Left lung (tissue), 4 donors: ENCODE measurements at regions not wholly inside any gene's neighbourhood (a gene's known extent, or its start where the extent isn't known, plus 50 kb on each side); places are given as distances from the start of the nearest gene placed in this dataset.

ENCODE experiments used
- ATAC-seq: fragments of 200-7000 bp; cut with Tn5 transposase; one replicate; pipeline ENCODE4 v1.9.1; 2020; ENCODE audit warnings: moderate library complexity
- DNase-seq, 4 donors: peaks; one replicate each; pipeline ENCODE4 v3.0.0-alpha.2; 2013 to 2020
- H3K27ac ChIP-seq, 2 donors: fragments of 200-600 bp; sonication (generic) in 1 of 2; one replicate each; pipeline versions ENCODE4 v1.5.0 to v1.8.0; 2020 to 2021
- H3K27me3 ChIP-seq, 2 donors: fragments of 200-600 bp; sonication (generic) in 1 of 2; one replicate each; pipeline versions ENCODE4 v1.5.0 to v1.8.0; 2020 to 2021
- H3K36me3 ChIP-seq, 2 donors: fragments of 200-600 bp; sonication (generic) in 1 of 2; one replicate each; pipeline versions ENCODE4 v1.5.0 to v1.8.0; 2020 to 2021
- H3K4me1 ChIP-seq, 2 donors: fragments of 200-600 bp; one replicate each; pipeline ENCODE4 v1.8.0; 2021
- H3K4me3 ChIP-seq, 2 donors: fragments of 200-600 bp; sonication (generic) in 1 of 2; one replicate each; pipeline versions ENCODE4 v1.5.0 to v1.8.0; 2020 to 2021; ENCODE audit warnings: mild to moderate bottlenecking in 1 of 2
- H3K9me3 ChIP-seq, 2 donors: fragments of 200-600 bp; sonication (generic) in 1 of 2; one replicate each; pipeline versions ENCODE4 v1.5.0 to v1.8.0; 2020 to 2021
- CTCF ChIP-seq, 2 donors: fragments of 200-600 bp; sonication (generic) in 1 of 2; IDR thresholded peaks; one replicate each; pipeline versions ENCODE4 v1.5.0 to v1.8.0; 2021; ENCODE audit warnings: antibody characterized with exemption in 2 of 2
- intact Hi-C, 2 donors: fragments of 100-400 bp; cut with DNase I; formaldehyde crosslinking; loops; one replicate each; pipeline versions ENCODE4 v1.11.2 to v1.14.2; 2022
- donor health status: DM: no; HTN: yes; CAD: no.
- donor health status: DM: no; HTN: no; CAD: no.

GRCh38 chr18:46282646-46283045, 178.5 kb downstream of the HAUS1 start:
- H3K27ac ChIP-seq, result no peak overlapping the region
- H3K9me3 ChIP-seq, result no peaks in the 10 kb centered on the region
- ATAC-seq, result no peak
- no peak for TF ChIP-seq CTCF (IDR thresholded peaks at IDR 0.05)
- no peaks in the 10 kb centered on the region for H3K36me3 ChIP-seq
- no peak overlapping the region for H3K4me3 ChIP-seq
- H3K27me3 ChIP-seq, result no peaks in the 10 kb centered on the region
- intact Hi-C loops, result loop anchor here in 1 of 2 donors (5.0 to 10.0 kb wide), 3 partner anchors 200 to 375 kb away; partner anchors contain the start of gene LOXHD1
- H3K4me1 ChIP-seq, result no peaks in the 10 kb centered on the region
- no peak for DNase-seq

DNA sequence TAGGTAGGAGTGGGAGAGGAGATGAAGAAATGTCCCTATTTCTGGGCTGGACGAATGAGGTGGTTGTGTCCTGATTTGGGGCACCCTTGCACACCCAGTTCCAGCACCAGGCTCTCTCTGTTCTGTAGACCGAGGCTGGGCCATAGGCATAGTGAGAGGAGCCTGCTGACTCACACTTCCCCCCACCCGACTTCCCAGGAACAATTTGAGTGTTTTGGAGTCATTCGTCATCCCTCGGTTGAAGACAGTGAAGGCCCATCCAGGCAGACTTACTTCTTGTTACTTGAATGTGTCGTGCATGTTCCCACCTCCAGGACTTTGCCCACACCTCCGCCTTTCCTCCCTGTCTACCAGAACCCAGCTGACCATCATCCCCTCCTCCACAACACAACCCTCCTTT, 179.1 kb downstream of the HAUS1 start:
- ATAC-seq (no peak), DNase-seq (no peak)
- H3K27me3 ChIP-seq, result no peaks in the 10 kb centered on the region
- no peak overlapping the region for H3K27ac ChIP-seq
- no peaks in the 10 kb centered on the region for H3K4me1 ChIP-seq
- H3K4me3 ChIP-seq, result no peak overlapping the region
- H3K36me3 ChIP-seq, result no peaks in the 10 kb centered on the region
- intact Hi-C loops, result loop anchor here in 1 of 2 donors (5.0 to 10.0 kb wide), 3 partner anchors 199 to 374 kb away; partner anchors contain the start of gene LOXHD1
- no peak for TF ChIP-seq CTCF (IDR thresholded peaks at IDR 0.05)
- H3K9me3 ChIP-seq, result no peaks in the 10 kb centered on the region

DNA sequence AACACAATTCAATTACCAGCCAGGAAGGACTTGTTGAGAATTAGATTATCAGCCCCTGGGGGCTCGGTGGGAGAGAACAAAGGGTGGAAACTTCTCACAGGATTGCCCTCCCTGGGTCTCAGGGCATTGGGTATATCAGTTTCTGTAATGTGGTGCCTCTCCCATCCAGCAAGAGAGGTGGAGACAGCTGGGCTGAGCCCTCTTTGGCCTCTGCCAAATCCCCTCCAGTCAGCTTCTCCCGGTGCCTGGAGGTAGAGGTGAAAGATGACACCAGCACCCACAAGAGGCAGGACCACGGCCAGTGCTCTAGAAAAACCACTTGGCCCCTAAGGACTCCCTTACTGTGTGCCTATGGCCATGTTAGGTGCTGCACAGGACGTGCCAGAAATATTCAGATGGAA, 179.7 kb downstream of the HAUS1 start:
- no peak for TF ChIP-seq CTCF (IDR thresholded peaks at IDR 0.05)
- H3K36me3 ChIP-seq, result no peaks in the 10 kb centered on the region
- no peak for DNase-seq
- intact Hi-C loops, result loop anchor here in 1 of 2 donors (5.0 to 10.0 kb wide), 3 partner anchors 198 to 373 kb away; partner anchors contain the start of gene LOXHD1
- H3K27me3 ChIP-seq, result no peaks in the 10 kb centered on the region
- H3K27ac ChIP-seq, result no peak overlapping the region
- ATAC-seq, result no peak
- no peaks in the 10 kb centered on the region for H3K4me1 ChIP-seq
- H3K4me3 ChIP-seq, result no peak overlapping the region
- no peaks in the 10 kb centered on the region for H3K9me3 ChIP-seq

DNA sequence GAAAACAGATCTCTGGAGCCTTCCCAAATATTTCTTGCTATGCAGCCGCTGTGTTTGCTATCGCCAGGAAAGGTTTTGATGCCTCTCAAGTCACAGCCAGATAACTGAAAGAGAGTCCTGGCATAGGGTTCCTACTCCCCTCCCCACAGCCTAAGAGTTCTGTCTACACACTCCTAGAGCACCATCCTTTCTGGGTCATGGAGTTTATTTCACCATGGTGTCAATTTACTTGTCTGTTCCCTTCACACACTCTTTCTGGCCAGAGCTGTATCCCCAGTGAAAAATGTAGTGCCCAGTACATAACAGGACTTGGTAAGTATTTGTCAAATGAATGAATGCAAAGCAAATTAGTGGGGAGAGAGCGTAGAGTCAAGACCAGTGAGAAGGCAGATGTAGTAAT, 185.3 kb downstream of the HAUS1 start:
- no peaks in the 10 kb centered on the region for H3K27me3 ChIP-seq
- TF ChIP-seq CTCF (IDR thresholded peaks at IDR 0.05), result no peak
- ATAC-seq (no peak), DNase-seq (no peak)
- no peak overlapping the region for H3K4me3 ChIP-seq
- H3K36me3 ChIP-seq, result no peaks in the 10 kb centered on the region
- intact Hi-C loops, result loop anchor here in 1 of 2 donors (10.0 kb wide), 1 partner anchor 335 kb away; no protein-coding TSS in a partner anchor
- H3K9me3 ChIP-seq, result no peaks in the 10 kb centered on the region
- H3K4me1 ChIP-seq, result peaks cover 0 to under 1% of the 10 kb centered on the region in 2 donors
- no peak overlapping the region for H3K27ac ChIP-seq

DNA sequence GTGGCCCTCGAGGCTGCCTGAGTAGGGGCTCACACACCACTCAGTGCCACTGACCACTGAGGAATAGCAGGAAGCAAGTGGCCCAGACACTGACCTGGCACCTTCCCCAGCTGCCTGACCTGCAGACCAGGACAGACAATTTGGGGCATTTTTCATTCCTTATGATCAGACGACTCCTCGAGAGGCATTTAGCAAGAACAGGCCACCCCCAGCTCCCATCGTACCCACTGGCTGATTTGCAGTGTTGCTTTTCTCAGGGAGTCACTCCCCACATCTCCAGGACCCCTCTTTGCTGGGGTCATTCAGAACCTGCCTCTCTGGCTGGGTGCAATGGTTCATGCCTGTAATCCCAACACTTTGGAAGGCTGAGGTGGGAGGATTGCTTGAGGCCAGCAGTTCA, 185.7 kb downstream of the HAUS1 start:
- TF ChIP-seq CTCF (IDR thresholded peaks at IDR 0.05), result no peak
- no peak overlapping the region for H3K4me3 ChIP-seq
- no peaks in the 10 kb centered on the region for H3K27me3 ChIP-seq
- DNase-seq (no peak), ATAC-seq (no peak)
- intact Hi-C loops, result loop anchor here in 1 of 2 donors (10.0 kb wide), 1 partner anchor 335 kb away; no protein-coding TSS in a partner anchor
- no peaks in the 10 kb centered on the region for H3K36me3 ChIP-seq
- H3K4me1 ChIP-seq, result peaks cover 0 to 3% of the 10 kb centered on the region in 2 donors
- no peak overlapping the region for H3K27ac ChIP-seq
- H3K9me3 ChIP-seq, result no peaks in the 10 kb centered on the region
